ENCODE measurements at regions not wholly inside any gene's neighbourhood (a gene's known extent, or its start where the extent isn't known, plus 50 kb on each side); places are given as distances from the start of the nearest gene placed in this dataset.

- TF ChIP-seq ZC3H10 (CRISPR knock-in tag; IDR thresholded peaks at IDR 0.05) (no peak), TOX (CRISPR knock-in tag; IDR thresholded peaks at IDR 0.05; ENCODE audit: borderline replicate concordance) (no peak), TCF4 (CRISPR knock-in tag; IDR thresholded peaks at IDR 0.05; ENCODE audit: borderline replicate concordance) (no peak), ZFP30 (CRISPR knock-in tag; IDR thresholded peaks at IDR 0.05) (no peak), PATZ1 (CRISPR knock-in tag; IDR thresholded peaks at IDR 0.05; ENCODE audit: borderline replicate concordance) (no peak), ZFP3 (CRISPR knock-in tag; IDR thresholded peaks at IDR 0.05) (no peak)
- TF ChIP-seq, protein P1, sequence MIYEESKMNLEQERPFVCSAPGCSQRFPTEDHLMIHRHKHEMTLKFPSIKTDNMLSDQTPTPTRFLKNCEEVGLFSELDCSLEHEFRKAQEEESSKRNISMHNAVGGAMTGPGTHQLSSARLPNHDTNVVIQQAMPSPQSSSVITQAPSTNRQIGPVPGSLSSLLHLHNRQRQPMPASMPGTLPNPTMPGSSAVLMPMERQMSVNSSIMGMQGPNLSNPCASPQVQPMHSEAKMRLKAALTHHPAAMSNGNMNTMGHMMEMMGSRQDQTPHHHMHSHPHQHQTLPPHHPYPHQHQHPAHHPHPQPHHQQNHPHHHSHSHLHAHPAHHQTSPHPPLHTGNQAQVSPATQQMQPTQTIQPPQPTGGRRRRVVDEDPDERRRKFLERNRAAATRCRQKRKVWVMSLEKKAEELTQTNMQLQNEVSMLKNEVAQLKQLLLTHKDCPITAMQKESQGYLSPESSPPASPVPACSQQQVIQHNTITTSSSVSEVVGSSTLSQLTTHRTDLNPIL (CRISPR knock-in tag; IDR thresholded peaks at IDR 0.05; ENCODE audit: low read depth) = no peak
Observed at GRCh38 chr12:94027561-94027960, 120.8 kb upstream of the PLXNC1 start.
